GM23338 (cell line): ENCODE measurements at regions not wholly inside any gene's neighbourhood (a gene's known extent, or its start where the extent isn't known, plus 50 kb on each side); places are given as distances from the start of the nearest gene placed in this dataset.

Experiments used
- ATAC-seq: fragments of 200-7000 bp; cut with Tn5 transposase; 3 replicates; pipeline ENCODE4 v1.9.1; 2020
- DNase-seq: peaks from one replicate; pipeline ENCODE4 v3.0.0-alpha.2; 2015; ENCODE audit warnings: low spot score
- H2AFZ ChIP-seq: fragments of 200-600 bp; sonication (generic); 2 replicates; pipeline ENCODE4 v1.8.0; 2016; ENCODE audit warnings: antibody characterized with exemption, mild to moderate bottlenecking, moderate library complexity
- H3F3A ChIP-seq: fragments of 200-600 bp; sonication (generic); replicated peaks from 2 replicates; pipeline ENCODE4 v1.8.0; 2017; ENCODE audit warnings: antibody characterized with exemption, mixed run types, low read depth
- H3K27ac ChIP-seq: fragments of 200-600 bp; sonication (generic); 2 replicates; pipeline ENCODE4 v1.6.1; 2016; ENCODE audit warnings: low read depth
- H3K27me3 ChIP-seq: fragments of 200-600 bp; sonication (generic); 2 replicates; pipeline ENCODE4 v1.8.0; 2016; ENCODE audit warnings: mild to moderate bottlenecking, mixed run types, moderate library complexity; ENCODE audit not compliant: insufficient read depth
- H3K36me3 ChIP-seq: fragments of 200-600 bp; sonication (generic); 2 replicates; pipeline ENCODE4 v1.8.0; 2016; ENCODE audit warnings: mild to moderate bottlenecking; ENCODE audit not compliant: insufficient read depth
- H3K4me1 ChIP-seq: fragments of 200-600 bp; sonication (generic); 2 replicates; pipeline ENCODE4 v1.8.0; 2016; ENCODE audit warnings: mild to moderate bottlenecking, moderate library complexity; ENCODE audit not compliant: insufficient read depth
- H3K4me2 ChIP-seq: fragments of 200-600 bp; sonication (generic); 2 replicates; pipeline ENCODE4 v1.7.1; 2017; ENCODE audit warnings: mixed run types
- H3K4me3 ChIP-seq: fragments of 200-600 bp; sonication (generic); 2 replicates; pipeline ENCODE4 v1.6.1; 2016; ENCODE audit warnings: mixed run types
- H3K79me2 ChIP-seq: fragments of 200-600 bp; sonication (generic); replicated peaks from 2 replicates; pipeline ENCODE4 v1.8.0; 2017; ENCODE audit warnings: mild to moderate bottlenecking; ENCODE audit not compliant: insufficient read depth
- H3K9me2 ChIP-seq: fragments of 200-600 bp; sonication (generic); 2 replicates; pipeline ENCODE4 v1.8.0; 2017; ENCODE audit not compliant: insufficient read depth
- H4K20me1 ChIP-seq: fragments of 200-600 bp; sonication (generic); replicated peaks from 2 replicates; pipeline ENCODE4 v1.8.0; 2017; ENCODE audit warnings: mild to moderate bottlenecking; ENCODE audit not compliant: insufficient read depth
- H3K27ac Mint-ChIP-seq: 2 replicates; pipeline ENCODE4 v1.8.0; 2020; ENCODE audit warnings: inconsistent platforms, mild to moderate bottlenecking, moderate library complexity, mixed read lengths
- H3K27me3 Mint-ChIP-seq: 3 replicates; pipeline ENCODE4 v1.8.0; 2022; ENCODE audit warnings: low read depth, mild to moderate bottlenecking, moderate library complexity, mixed read lengths, inconsistent platforms; ENCODE audit not compliant: insufficient read depth, poor library complexity
- H3K36me3 Mint-ChIP-seq: 3 replicates; pipeline ENCODE4 v1.8.0; 2021; ENCODE audit warnings: low read depth, mild to moderate bottlenecking, inconsistent platforms, moderate library complexity, mixed read lengths
- H3K4me1 Mint-ChIP-seq: 3 replicates; pipeline ENCODE4 v1.8.0; 2020; ENCODE audit warnings: mild to moderate bottlenecking, inconsistent platforms, mixed read lengths
- H3K4me3 Mint-ChIP-seq: 3 replicates; pipeline ENCODE4 v1.8.0; 2021; ENCODE audit warnings: moderate library complexity, mild to moderate bottlenecking, inconsistent platforms, mixed read lengths
- H3K9me3 Mint-ChIP-seq: 3 replicates; pipeline ENCODE4 v1.8.0; 2020; ENCODE audit warnings: moderate library complexity, mild to moderate bottlenecking, inconsistent platforms, mixed read lengths
- CREB1 ChIP-seq: fragments of 250-450 bp; sonication (Bioruptor Pico); IDR thresholded peaks from 2 replicates; pipeline ENCODE4 v1.5.0; 2020; ENCODE audit warnings: low read depth, mild to moderate bottlenecking, moderate library complexity
- EZH2 ChIP-seq: fragments of 200-600 bp; sonication (generic); IDR thresholded peaks from one replicate; pipeline ENCODE4 v1.8.0; 2017; ENCODE audit warnings: antibody characterized with exemption, mild to moderate bottlenecking, low read depth; ENCODE audit not compliant: unreplicated experiment
- EZH2phosphoT487 ChIP-seq: fragments of 200-600 bp; sonication (generic); IDR thresholded peaks from one replicate; pipeline ENCODE4 v1.8.1; 2018; ENCODE audit warnings: antibody characterized with exemption; ENCODE audit not compliant: unreplicated experiment
- JUNB ChIP-seq: IDR thresholded peaks from one replicate; pipeline ENCODE4 v1.6.1; 2016; ENCODE audit warnings: antibody characterized with exemption; ENCODE audit not compliant: unreplicated experiment
- NANOG ChIP-seq: IDR thresholded peaks from 2 replicates; pipeline ENCODE4 v1.6.1; 2016; ENCODE audit warnings: antibody characterized with exemption, borderline replicate concordance
- POLR2AphosphoS5 ChIP-seq: IDR thresholded peaks from 2 replicates; pipeline ENCODE4 v1.6.1; 2016; ENCODE audit warnings: antibody characterized with exemption, low read depth
- STAT1 ChIP-seq: IDR thresholded peaks from one replicate; pipeline ENCODE4 v1.6.1; 2016; ENCODE audit warnings: antibody characterized with exemption; ENCODE audit not compliant: unreplicated experiment
- ZNF114 ChIP-seq: fragments of 250-450 bp; sonication (Bioruptor Pico); IDR thresholded peaks from 2 replicates; pipeline ENCODE4 v1.5.0; 2020; ENCODE audit warnings: mild to moderate bottlenecking, moderate library complexity
- ZNF331 ChIP-seq: fragments of 250-450 bp; sonication (Bioruptor Pico); IDR thresholded peaks from 2 replicates; pipeline ENCODE4 v1.5.0; 2020; ENCODE audit warnings: low read depth, mild to moderate bottlenecking, moderate library complexity
- TF ChIP-seq, protein P1 (sequence below), 2 experiments: fragments of 200-600 bp in 1 of 2; sonication (generic) in 1 of 2; conservative IDR thresholded peaks; 2 replicates each; pipeline versions ENCODE4 v1.5.1 to v1.6.1; 2016 to 2017; ENCODE audit warnings: antibody characterized with exemption in 2 of 2, low read depth in 2 of 2, mild to moderate bottlenecking in 2 of 2, moderate library complexity in 1 of 2
- TF ChIP-seq, protein P2 (sequence below): IDR thresholded peaks from one replicate; pipeline ENCODE4 v1.6.1; 2018; ENCODE audit warnings: antibody characterized with exemption; ENCODE audit not compliant: unreplicated experiment
- TF ChIP-seq, protein P3 (sequence below): IDR thresholded peaks from 2 replicates; pipeline ENCODE4 v1.6.1; 2016; ENCODE audit warnings: antibody characterized with exemption
- TF ChIP-seq, protein P4 (sequence below): fragments of 250-450 bp; sonication (Bioruptor Pico); IDR thresholded peaks from 2 replicates; pipeline ENCODE4 v1.5.0; 2020; ENCODE audit warnings: mild to moderate bottlenecking, moderate library complexity

DNA sequence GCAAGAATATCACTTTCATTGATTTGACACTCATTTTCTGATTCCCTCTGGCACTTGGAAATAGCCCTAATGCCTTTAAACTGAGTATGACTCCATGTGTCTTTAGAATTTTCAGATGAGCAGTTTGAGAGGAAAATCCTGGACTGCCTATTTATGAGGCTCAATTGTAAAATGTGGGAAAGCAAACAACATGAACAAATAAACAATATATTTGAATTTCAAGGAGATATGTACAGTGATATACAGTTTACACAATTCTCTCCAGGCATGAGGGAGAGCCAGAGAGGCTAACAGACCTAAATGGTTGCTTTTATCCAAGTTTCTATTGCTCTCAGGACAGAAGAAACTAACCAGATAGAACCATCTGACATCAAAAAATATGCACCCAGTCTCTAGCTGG lies 748.2 kb upstream of the NRSN1 start:
- Histone ChIP-seq H4K20me1 (no peaks in the 10 kb centered on the region), H3K36me3 (no peaks in the 10 kb centered on the region), H3K4me2 (no peak overlapping the region), H2AFZ (no peak overlapping the region), H3K4me1 (no peaks in the 10 kb centered on the region), H3K9me2 (no peaks in the 10 kb centered on the region), H3K27ac (no peak overlapping the region), H3K27me3 (no peaks in the 10 kb centered on the region), H3K79me2 (no peaks in the 10 kb centered on the region), H3K4me3 (no peak overlapping the region), H3F3A (no peaks in the 10 kb centered on the region)
- no peaks in the 10 kb centered on the region for H3K4me1 Mint-ChIP-seq
- no peak overlapping the region for H3K4me3 Mint-ChIP-seq
- peaks cover 2% of the 10 kb centered on the region for H3K27me3 Mint-ChIP-seq
- DNase-seq, result no peak
- TF ChIP-seq, protein P1, sequence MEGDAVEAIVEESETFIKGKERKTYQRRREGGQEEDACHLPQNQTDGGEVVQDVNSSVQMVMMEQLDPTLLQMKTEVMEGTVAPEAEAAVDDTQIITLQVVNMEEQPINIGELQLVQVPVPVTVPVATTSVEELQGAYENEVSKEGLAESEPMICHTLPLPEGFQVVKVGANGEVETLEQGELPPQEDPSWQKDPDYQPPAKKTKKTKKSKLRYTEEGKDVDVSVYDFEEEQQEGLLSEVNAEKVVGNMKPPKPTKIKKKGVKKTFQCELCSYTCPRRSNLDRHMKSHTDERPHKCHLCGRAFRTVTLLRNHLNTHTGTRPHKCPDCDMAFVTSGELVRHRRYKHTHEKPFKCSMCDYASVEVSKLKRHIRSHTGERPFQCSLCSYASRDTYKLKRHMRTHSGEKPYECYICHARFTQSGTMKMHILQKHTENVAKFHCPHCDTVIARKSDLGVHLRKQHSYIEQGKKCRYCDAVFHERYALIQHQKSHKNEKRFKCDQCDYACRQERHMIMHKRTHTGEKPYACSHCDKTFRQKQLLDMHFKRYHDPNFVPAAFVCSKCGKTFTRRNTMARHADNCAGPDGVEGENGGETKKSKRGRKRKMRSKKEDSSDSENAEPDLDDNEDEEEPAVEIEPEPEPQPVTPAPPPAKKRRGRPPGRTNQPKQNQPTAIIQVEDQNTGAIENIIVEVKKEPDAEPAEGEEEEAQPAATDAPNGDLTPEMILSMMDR (conservative IDR thresholded peaks at IDR 0.05; ENCODE audit: low read depth in 2 of 2), result no peak
- no peak for TF ChIP-seq EZH2phosphoT487
- no peak for TF ChIP-seq JUNB
- TF ChIP-seq STAT1, result no peak
- no peak for TF ChIP-seq NANOG
- TF ChIP-seq, protein P2, sequence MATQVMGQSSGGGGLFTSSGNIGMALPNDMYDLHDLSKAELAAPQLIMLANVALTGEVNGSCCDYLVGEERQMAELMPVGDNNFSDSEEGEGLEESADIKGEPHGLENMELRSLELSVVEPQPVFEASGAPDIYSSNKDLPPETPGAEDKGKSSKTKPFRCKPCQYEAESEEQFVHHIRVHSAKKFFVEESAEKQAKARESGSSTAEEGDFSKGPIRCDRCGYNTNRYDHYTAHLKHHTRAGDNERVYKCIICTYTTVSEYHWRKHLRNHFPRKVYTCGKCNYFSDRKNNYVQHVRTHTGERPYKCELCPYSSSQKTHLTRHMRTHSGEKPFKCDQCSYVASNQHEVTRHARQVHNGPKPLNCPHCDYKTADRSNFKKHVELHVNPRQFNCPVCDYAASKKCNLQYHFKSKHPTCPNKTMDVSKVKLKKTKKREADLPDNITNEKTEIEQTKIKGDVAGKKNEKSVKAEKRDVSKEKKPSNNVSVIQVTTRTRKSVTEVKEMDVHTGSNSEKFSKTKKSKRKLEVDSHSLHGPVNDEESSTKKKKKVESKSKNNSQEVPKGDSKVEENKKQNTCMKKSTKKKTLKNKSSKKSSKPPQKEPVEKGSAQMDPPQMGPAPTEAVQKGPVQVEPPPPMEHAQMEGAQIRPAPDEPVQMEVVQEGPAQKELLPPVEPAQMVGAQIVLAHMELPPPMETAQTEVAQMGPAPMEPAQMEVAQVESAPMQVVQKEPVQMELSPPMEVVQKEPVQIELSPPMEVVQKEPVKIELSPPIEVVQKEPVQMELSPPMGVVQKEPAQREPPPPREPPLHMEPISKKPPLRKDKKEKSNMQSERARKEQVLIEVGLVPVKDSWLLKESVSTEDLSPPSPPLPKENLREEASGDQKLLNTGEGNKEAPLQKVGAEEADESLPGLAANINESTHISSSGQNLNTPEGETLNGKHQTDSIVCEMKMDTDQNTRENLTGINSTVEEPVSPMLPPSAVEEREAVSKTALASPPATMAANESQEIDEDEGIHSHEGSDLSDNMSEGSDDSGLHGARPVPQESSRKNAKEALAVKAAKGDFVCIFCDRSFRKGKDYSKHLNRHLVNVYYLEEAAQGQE, result no peak
- no peak for TF ChIP-seq ZNF331 (CRISPR knock-in tag)
- no peak for TF ChIP-seq POLR2AphosphoS5
- TF ChIP-seq, protein P3, sequence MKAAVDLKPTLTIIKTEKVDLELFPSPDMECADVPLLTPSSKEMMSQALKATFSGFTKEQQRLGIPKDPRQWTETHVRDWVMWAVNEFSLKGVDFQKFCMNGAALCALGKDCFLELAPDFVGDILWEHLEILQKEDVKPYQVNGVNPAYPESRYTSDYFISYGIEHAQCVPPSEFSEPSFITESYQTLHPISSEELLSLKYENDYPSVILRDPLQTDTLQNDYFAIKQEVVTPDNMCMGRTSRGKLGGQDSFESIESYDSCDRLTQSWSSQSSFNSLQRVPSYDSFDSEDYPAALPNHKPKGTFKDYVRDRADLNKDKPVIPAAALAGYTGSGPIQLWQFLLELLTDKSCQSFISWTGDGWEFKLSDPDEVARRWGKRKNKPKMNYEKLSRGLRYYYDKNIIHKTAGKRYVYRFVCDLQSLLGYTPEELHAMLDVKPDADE, result no peak
- TF ChIP-seq CREB1 (CRISPR knock-in tag), result no peak
- TF ChIP-seq, protein P4, sequence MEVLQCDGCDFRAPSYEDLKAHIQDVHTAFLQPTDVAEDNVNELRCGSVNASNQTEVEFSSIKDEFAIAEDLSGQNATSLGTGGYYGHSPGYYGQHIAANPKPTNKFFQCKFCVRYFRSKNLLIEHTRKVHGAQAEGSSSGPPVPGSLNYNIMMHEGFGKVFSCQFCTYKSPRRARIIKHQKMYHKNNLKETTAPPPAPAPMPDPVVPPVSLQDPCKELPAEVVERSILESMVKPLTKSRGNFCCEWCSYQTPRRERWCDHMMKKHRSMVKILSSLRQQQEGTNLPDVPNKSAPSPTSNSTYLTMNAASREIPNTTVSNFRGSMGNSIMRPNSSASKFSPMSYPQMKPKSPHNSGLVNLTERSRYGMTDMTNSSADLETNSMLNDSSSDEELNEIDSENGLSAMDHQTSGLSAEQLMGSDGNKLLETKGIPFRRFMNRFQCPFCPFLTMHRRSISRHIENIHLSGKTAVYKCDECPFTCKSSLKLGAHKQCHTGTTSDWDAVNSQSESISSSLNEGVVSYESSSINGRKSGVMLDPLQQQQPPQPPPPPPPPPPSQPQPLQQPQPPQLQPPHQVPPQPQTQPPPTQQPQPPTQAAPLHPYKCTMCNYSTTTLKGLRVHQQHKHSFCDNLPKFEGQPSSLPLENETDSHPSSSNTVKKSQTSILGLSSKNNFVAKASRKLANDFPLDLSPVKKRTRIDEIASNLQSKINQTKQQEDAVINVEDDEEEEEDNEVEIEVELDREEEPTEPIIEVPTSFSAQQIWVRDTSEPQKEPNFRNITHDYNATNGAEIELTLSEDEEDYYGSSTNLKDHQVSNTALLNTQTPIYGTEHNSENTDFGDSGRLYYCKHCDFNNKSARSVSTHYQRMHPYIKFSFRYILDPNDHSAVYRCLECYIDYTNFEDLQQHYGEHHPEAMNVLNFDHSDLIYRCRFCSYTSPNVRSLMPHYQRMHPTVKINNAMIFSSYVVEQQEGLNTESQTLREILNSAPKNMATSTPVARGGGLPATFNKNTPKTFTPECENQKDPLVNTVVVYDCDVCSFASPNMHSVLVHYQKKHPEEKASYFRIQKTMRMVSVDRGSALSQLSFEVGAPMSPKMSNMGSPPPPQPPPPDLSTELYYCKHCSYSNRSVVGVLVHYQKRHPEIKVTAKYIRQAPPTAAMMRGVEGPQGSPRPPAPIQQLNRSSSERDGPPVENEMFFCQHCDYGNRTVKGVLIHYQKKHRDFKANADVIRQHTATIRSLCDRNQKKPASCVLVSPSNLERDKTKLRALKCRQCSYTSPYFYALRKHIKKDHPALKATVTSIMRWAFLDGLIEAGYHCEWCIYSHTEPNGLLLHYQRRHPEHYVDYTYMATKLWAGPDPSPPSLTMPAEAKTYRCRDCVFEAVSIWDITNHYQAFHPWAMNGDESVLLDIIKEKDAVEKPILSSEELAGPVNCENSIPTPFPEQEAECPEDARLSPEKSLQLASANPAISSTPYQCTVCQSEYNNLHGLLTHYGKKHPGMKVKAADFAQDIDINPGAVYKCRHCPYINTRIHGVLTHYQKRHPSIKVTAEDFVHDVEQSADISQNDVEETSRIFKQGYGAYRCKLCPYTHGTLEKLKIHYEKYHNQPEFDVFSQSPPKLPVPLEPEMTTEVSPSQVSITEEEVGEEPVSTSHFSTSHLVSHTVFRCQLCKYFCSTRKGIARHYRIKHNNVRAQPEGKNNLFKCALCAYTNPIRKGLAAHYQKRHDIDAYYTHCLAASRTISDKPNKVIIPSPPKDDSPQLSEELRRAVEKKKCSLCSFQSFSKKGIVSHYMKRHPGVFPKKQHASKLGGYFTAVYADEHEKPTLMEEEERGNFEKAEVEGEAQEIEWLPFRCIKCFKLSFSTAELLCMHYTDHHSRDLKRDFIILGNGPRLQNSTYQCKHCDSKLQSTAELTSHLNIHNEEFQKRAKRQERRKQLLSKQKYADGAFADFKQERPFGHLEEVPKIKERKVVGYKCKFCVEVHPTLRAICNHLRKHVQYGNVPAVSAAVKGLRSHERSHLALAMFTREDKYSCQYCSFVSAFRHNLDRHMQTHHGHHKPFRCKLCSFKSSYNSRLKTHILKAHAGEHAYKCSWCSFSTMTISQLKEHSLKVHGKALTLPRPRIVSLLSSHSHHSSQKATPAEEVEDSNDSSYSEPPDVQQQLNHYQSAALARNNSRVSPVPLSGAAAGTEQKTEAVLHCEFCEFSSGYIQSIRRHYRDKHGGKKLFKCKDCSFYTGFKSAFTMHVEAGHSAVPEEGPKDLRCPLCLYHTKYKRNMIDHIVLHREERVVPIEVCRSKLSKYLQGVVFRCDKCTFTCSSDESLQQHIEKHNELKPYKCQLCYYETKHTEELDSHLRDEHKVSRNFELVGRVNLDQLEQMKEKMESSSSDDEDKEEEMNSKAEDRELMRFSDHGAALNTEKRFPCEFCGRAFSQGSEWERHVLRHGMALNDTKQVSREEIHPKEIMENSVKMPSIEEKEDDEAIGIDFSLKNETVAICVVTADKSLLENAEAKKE (CRISPR knock-in tag), result no peak
- no peak for TF ChIP-seq EZH2
- no peak for TF ChIP-seq ZNF114 (CRISPR knock-in tag)
- H3K9me3 Mint-ChIP-seq, result 0 out of 3 replicates have a peak, but pooled peaks cover 2% of the 10 kb centered on the region
- no peaks in the 10 kb centered on the region; the same call in 2 of the 3 replicates for H3K36me3 Mint-ChIP-seq
- no peak for ATAC-seq
- H3K27ac Mint-ChIP-seq, result no peak overlapping the region
